Naive B cell (primary cell): ENCODE measurements at regions not wholly inside any gene's neighbourhood (a gene's known extent, or its start where the extent isn't known, plus 50 kb on each side); places are given as distances from the start of the nearest gene placed in this dataset.
"Not testable (repeated sequence)": the region's sequence is repeated elsewhere in the genome, so short reads cannot be mapped to it uniquely, and the experiment has no call there.

ENCODE experiments used
- ATAC-seq, 2 donors: fragments of 150-1000 bp; cut with Tn5 transposase; 2 replicates each; pipeline ENCODE4 v1.10.0; 2021; ENCODE audit warnings: low read depth in 2 of 2, mild to moderate bottlenecking in 2 of 2, moderate library complexity in 2 of 2
- DNase-seq: peaks from one replicate; pipeline ENCODE4 v3.0.0; 2022
- H3K27ac Mint-ChIP-seq, 6 donors: one replicate each; pipeline ENCODE4 v1.8.0; 2020 to 2022; ENCODE audit warnings: mild to moderate bottlenecking in 6 of 6, mixed read lengths in 6 of 6, moderate library complexity in 5 of 6, inconsistent platforms in 2 of 6
- H3K27me3 Mint-ChIP-seq, 3 donors: one replicate each; pipeline ENCODE4 v1.8.0; 2021 to 2022; ENCODE audit warnings: mixed read lengths in 3 of 3, mild to moderate bottlenecking in 1 of 3
- H3K36me3 Mint-ChIP-seq, 2 donors: one replicate each; pipeline ENCODE4 v1.8.0; 2020 to 2022; ENCODE audit warnings: mixed read lengths in 2 of 2, inconsistent platforms in 1 of 2, mild to moderate bottlenecking in 1 of 2
- H3K4me1 Mint-ChIP-seq, 3 donors: one replicate each; pipeline ENCODE4 v1.8.0; 2020 to 2022; ENCODE audit warnings: mixed read lengths in 3 of 3, inconsistent platforms in 1 of 3, mild to moderate bottlenecking in 1 of 3, moderate library complexity in 1 of 3
- H3K4me3 Mint-ChIP-seq, 8 donors: one replicate each; pipeline ENCODE4 v1.8.0; 2020 to 2022; ENCODE audit warnings: mild to moderate bottlenecking in 8 of 8, mixed read lengths in 8 of 8, moderate library complexity in 8 of 8, inconsistent platforms in 2 of 8
- H3K9me3 Mint-ChIP-seq, 7 donors: one replicate each; pipeline ENCODE4 v1.8.0; 2020 to 2022; ENCODE audit warnings: mixed read lengths in 7 of 7, mild to moderate bottlenecking in 5 of 7, inconsistent platforms in 2 of 7, moderate library complexity in 1 of 7

- peak in 1 of 2 donors; percentile 33 for ATAC-seq
- Mint-ChIP-seq H3K27ac (peak overlapping the region in 1 of 6 donors; percentile 7), H3K9me3 (peaks cover 5 to 16% (median 9%) of the 10 kb centered on the region in 7 donors)
- H3K4me3 Mint-ChIP-seq, H3K4me1 Mint-ChIP-seq, H3K36me3 Mint-ChIP-seq, DNase-seq, H3K27me3 Mint-ChIP-seq: not testable (repeated sequence)
Observed at GRCh38 chr3:35924070-35924469, 284.7 kb downstream of the ARPP21 start.

GRCh38 chr3:35927441-35927840 is 288.1 kb downstream of the ARPP21 start:
- H3K4me3 Mint-ChIP-seq, result no peak overlapping the region
- no peaks in the 10 kb centered on the region for H3K36me3 Mint-ChIP-seq
- no peaks in the 10 kb centered on the region for H3K4me1 Mint-ChIP-seq
- H3K27ac Mint-ChIP-seq, result no peak overlapping the region
- ATAC-seq (no peak), DNase-seq (no peak)
- H3K27me3 Mint-ChIP-seq, result no peaks in the 10 kb centered on the region
- peaks cover 0 to 2% (median 0%) of the 10 kb centered on the region in 7 donors for H3K9me3 Mint-ChIP-seq

GRCh38 chr3:35929158-35929557 is 289.8 kb downstream of the ARPP21 start:
- Mint-ChIP-seq H3K4me3 (no peak overlapping the region), H3K9me3 (peaks cover 0 to 2% (median 0%) of the 10 kb centered on the region in 7 donors), H3K27ac (no peak overlapping the region), H3K36me3 (no peaks in the 10 kb centered on the region), H3K4me1 (no peaks in the 10 kb centered on the region), H3K27me3 (no peaks in the 10 kb centered on the region)
- DNase-seq, result no peak
- ATAC-seq, result no peak

GRCh38 chr3:35931867-35932266 is 292.5 kb downstream of the ARPP21 start:
- DNase-seq (no peak), ATAC-seq (no peak)
- Mint-ChIP-seq H3K4me1 (no peaks in the 10 kb centered on the region), H3K27me3 (no peaks in the 10 kb centered on the region), H3K4me3 (no peak overlapping the region), H3K27ac (no peak overlapping the region), H3K36me3 (no peaks in the 10 kb centered on the region), H3K9me3 (no peaks in the 10 kb centered on the region)

- DNase-seq, result no peak
- ATAC-seq, result no peak
- Mint-ChIP-seq H3K27me3 (no peaks in the 10 kb centered on the region), H3K27ac (no peak overlapping the region), H3K9me3 (no peaks in the 10 kb centered on the region), H3K36me3 (no peaks in the 10 kb centered on the region), H3K4me3 (no peak overlapping the region), H3K4me1 (no peaks in the 10 kb centered on the region)
Observed at GRCh38 chr3:35932995-35933394, 293.7 kb downstream of the ARPP21 start.

- Mint-ChIP-seq H3K27me3 (no peaks in the 10 kb centered on the region), H3K27ac (no peak overlapping the region), H3K9me3 (no peaks in the 10 kb centered on the region), H3K36me3 (no peaks in the 10 kb centered on the region), H3K4me3 (no peak overlapping the region), H3K4me1 (no peaks in the 10 kb centered on the region)
- DNase-seq (no peak), ATAC-seq (no peak)
Observed at GRCh38 chr3:35936571-35936970, 297.2 kb downstream of the ARPP21 start.

- H3K27ac Mint-ChIP-seq, result peak overlapping the region in 1 of 6 donors; percentile 65
- no peaks in the 10 kb centered on the region for H3K36me3 Mint-ChIP-seq
- no peak overlapping the region for H3K4me3 Mint-ChIP-seq
- ATAC-seq (no peak), DNase-seq (no peak)
- H3K9me3 Mint-ChIP-seq, result no peaks in the 10 kb centered on the region
- no peaks in the 10 kb centered on the region for H3K27me3 Mint-ChIP-seq
- no peaks in the 10 kb centered on the region for H3K4me1 Mint-ChIP-seq
Observed at GRCh38 chr3:35944926-35945710, 305.8 kb downstream of the ARPP21 start.

- H3K4me1 Mint-ChIP-seq, result no peaks in the 10 kb centered on the region
- no peak for ATAC-seq
Observed at GRCh38 chr3:35946121-35946853, 307.0 kb downstream of the ARPP21 start.

GRCh38 chr3:35946854-35947515 is 307.7 kb downstream of the ARPP21 start:
- Mint-ChIP-seq H3K4me3 (no peak overlapping the region), H3K4me1 (no peaks in the 10 kb centered on the region), H3K27ac (no peak overlapping the region), H3K36me3 (no peaks in the 10 kb centered on the region), H3K27me3 (peaks cover 0 to 5% (median 0%) of the 10 kb centered on the region in 3 donors), H3K9me3 (no peaks in the 10 kb centered on the region)
- ATAC-seq, result no peak
- DNase-seq, result no peak

More at GRCh38 chr3:35946121-35946853, 307.0 kb downstream of the ARPP21 start:
- Mint-ChIP-seq H3K9me3 (no peaks in the 10 kb centered on the region), H3K4me3 (no peak overlapping the region), H3K27me3 (peaks cover 0 to 5% (median 0%) of the 10 kb centered on the region in 3 donors), H3K27ac (no peak overlapping the region), H3K36me3 (no peaks in the 10 kb centered on the region)
- DNase-seq, result no peak

- no peak overlapping the region for H3K27ac Mint-ChIP-seq
- H3K27me3 Mint-ChIP-seq, result peaks cover 0 to 5% (median 0%) of the 10 kb centered on the region in 3 donors
- H3K9me3 Mint-ChIP-seq, result no peaks in the 10 kb centered on the region
- DNase-seq (no peak), ATAC-seq (no peak)
- H3K4me1 Mint-ChIP-seq, result no peaks in the 10 kb centered on the region
- no peak overlapping the region for H3K4me3 Mint-ChIP-seq
- H3K36me3 Mint-ChIP-seq, result no peaks in the 10 kb centered on the region
Observed at GRCh38 chr3:35950021-35950420, 310.7 kb downstream of the ARPP21 start.

- Mint-ChIP-seq H3K9me3 (peaks cover 3 to 14% (median 7%) of the 10 kb centered on the region in 7 donors), H3K27me3 (peaks cover 8 to 10% (median 9%) of the 10 kb centered on the region in 3 donors), H3K4me1 (no peaks in the 10 kb centered on the region), H3K4me3 (no peak overlapping the region), H3K36me3 (peaks cover 0 to 8% of the 10 kb centered on the region in 2 donors), H3K27ac (no peak overlapping the region)
- DNase-seq, result no peak
- ATAC-seq, result no peak
Observed at GRCh38 chr3:35954413-35954812, 315.1 kb downstream of the ARPP21 start.

- Mint-ChIP-seq H3K4me1 (peaks cover 5 to 6% (median 5%) of the 10 kb centered on the region in 3 donors), H3K27ac (peak overlapping the region in 1 of 6 donors; percentile 34), H3K27me3 (no peaks in the 10 kb centered on the region), H3K36me3 (no peaks in the 10 kb centered on the region), H3K4me3 (no peak overlapping the region), H3K9me3 (no peaks in the 10 kb centered on the region)
- no peak for DNase-seq
- peak in 1 of 2 donors; percentile 36 for ATAC-seq
Observed at GRCh38 chr3:35965908-35966307, 326.6 kb downstream of the ARPP21 start.

- peak overlapping the region in 1 of 6 donors; percentile 34 for H3K27ac Mint-ChIP-seq
- peak in 1 of 2 donors; percentile 51 for ATAC-seq
- no peaks in the 10 kb centered on the region for H3K36me3 Mint-ChIP-seq
- peaks cover 5 to 6% (median 5%) of the 10 kb centered on the region in 3 donors for H3K4me1 Mint-ChIP-seq
- no peak for DNase-seq
- no peak overlapping the region for H3K4me3 Mint-ChIP-seq
- H3K9me3 Mint-ChIP-seq, result no peaks in the 10 kb centered on the region
- no peaks in the 10 kb centered on the region for H3K27me3 Mint-ChIP-seq
Observed at GRCh38 chr3:35966629-35967464, 327.5 kb downstream of the ARPP21 start.
